ENCODE measurements at regions not wholly inside any gene's neighbourhood (a gene's known extent, or its start where the extent isn't known, plus 50 kb on each side); places are given as distances from the start of the nearest gene placed in this dataset.

DNA sequence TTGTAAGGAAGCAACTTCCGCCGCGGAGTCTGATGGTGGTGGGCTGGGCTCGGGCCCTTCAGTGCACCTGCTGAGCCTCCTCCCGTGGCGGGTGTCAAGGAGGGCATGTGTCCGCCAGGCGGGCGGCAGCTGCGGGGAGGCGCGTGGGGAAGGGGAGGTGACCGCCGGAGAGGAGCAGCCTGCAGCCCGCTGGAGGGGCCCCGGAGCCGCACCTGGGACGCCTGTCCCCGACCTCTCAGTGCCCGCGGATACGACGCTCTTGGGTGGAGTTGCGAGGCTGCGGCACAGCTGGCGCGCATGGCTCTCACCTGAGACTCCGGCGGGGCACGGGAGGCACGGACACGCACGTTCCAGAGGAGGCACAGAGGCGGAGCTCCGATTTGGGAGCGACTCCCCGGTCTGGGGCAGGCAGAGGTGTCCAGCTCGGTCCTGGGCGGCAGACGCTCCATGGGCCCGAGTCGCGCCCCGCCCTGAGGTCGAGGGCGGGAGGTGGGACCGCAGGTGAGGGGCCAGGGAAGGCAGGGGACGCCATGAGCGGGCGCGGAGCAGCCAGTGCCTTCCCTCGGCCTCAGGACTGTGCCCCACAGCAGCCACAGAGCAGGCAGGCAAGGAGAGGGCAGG lies 50.2 kb upstream of the PRR20G start:
- no peak for DNase-seq
